ENCODE measurements at regions not wholly inside any gene's neighbourhood (a gene's known extent, or its start where the extent isn't known, plus 50 kb on each side); places are given as distances from the start of the nearest gene placed in this dataset.

DNA sequence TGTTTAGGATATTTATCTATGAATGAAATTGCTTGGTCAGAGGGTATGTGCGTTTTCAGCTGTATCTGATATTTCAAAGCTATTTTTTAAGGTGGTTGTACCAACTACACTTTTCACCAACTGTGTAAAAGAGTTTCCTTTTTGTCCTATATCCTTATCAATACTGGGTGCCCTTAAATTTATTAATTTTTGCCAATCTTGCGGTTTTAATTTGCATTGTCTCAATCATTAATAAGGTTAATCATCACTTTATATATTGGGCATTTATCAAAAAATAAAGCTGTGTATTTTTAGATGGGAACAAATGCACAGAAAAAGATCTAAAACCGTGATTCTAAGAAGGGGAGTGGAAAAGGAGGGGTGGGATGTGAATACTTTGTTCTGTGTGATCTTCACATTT lies 66.7 kb upstream of the SALL4 start:
- Histone ChIP-seq H3K9me1 (ENCODE audit: control insufficient read depth, extremely low read depth, insufficient read depth, low read length) (no peaks in the 10 kb centered on the region), H4K20me1 (ENCODE audit: control insufficient read depth, extremely low read depth, insufficient read depth, low read length) (no peaks in the 10 kb centered on the region), H3K4me3 (ENCODE audit: control insufficient read depth in 2 of 3, extremely low read depth in 1 of 3, insufficient read depth in 2 of 3, low read depth in 1 of 3, low read length in 3 of 3) (no peak overlapping the region), H3K4me1 (ENCODE audit: control insufficient read depth, extremely low read depth, insufficient read depth, low read length) (no peaks in the 10 kb centered on the region), H3K9ac (ENCODE audit: control insufficient read depth, extremely low read depth, insufficient read depth, low read length) (no peak overlapping the region), H3K9me3 (ENCODE audit: control insufficient read depth, low read depth, low read length) (no peaks in the 10 kb centered on the region), H3K36me3 (ENCODE audit: control insufficient read depth in 2 of 2, extremely low read depth in 1 of 2, insufficient read depth in 2 of 2, low read length in 2 of 2) (no peaks in the 10 kb centered on the region), H3K79me2 (ENCODE audit: control insufficient read depth, insufficient read depth, low read length) (no peaks in the 10 kb centered on the region), H3K27me3 (ENCODE audit: control insufficient read depth, extremely low read depth, insufficient read depth, low read length) (peaks cover 6% of the 10 kb centered on the region), H2AFZ (ENCODE audit: control insufficient read depth, low read length) (no peak overlapping the region), H3K27ac (ENCODE audit: control insufficient read depth, insufficient read depth, low read length) (no peak overlapping the region), H3K4me2 (ENCODE audit: control insufficient read depth, extremely low read depth, insufficient read depth, low read depth, low read length) (no peak overlapping the region)
- DNase-seq (ENCODE audit: low read depth, low spot score) (no peak), FAIRE-seq (no peak)
- dilution Hi-C loops (cut with MboI; ENCODE audit: extremely low pct_ligation_motif_present, low sequenced_read_pairs): no loop called here
- TF ChIP-seq, protein P1, sequence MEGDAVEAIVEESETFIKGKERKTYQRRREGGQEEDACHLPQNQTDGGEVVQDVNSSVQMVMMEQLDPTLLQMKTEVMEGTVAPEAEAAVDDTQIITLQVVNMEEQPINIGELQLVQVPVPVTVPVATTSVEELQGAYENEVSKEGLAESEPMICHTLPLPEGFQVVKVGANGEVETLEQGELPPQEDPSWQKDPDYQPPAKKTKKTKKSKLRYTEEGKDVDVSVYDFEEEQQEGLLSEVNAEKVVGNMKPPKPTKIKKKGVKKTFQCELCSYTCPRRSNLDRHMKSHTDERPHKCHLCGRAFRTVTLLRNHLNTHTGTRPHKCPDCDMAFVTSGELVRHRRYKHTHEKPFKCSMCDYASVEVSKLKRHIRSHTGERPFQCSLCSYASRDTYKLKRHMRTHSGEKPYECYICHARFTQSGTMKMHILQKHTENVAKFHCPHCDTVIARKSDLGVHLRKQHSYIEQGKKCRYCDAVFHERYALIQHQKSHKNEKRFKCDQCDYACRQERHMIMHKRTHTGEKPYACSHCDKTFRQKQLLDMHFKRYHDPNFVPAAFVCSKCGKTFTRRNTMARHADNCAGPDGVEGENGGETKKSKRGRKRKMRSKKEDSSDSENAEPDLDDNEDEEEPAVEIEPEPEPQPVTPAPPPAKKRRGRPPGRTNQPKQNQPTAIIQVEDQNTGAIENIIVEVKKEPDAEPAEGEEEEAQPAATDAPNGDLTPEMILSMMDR (optimal IDR thresholded peaks at IDR 0.05 in 1 of 3, IDR thresholded peaks at IDR 0.05 in 1 of 3, conservative IDR thresholded peaks at IDR 0.05 in 1 of 3; ENCODE audit: extremely low read depth in 1 of 3, insufficient read depth in 2 of 3, low read length in 3 of 3): no peak
- TF ChIP-seq EZH2 (IDR thresholded peaks at IDR 0.05; ENCODE audit: low read length): no peak

DNA sequence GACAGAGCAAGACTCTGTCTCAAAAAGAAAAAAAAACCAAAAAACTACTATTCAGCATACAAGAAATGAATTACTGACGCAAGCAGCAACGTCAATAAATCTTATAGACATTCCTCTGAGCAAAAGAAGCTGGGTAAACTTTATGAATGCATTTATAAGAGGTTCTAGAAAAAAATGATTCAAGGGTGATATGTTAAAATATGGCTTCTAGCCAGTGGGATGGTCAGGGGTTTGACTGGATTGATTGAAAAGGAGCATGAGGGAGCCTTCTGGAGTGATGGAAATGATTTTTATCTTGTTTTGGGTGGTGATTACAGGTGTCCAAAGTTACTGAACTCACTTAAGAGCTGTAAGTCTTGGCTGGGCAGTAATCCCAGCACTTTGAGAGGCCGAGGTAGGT lies 64.9 kb upstream of the SALL4 start:
- no peaks in the 10 kb centered on the region for H4K20me1 ChIP-seq (ENCODE audit: control insufficient read depth, extremely low read depth, insufficient read depth, low read length)
- no peaks in the 10 kb centered on the region for H3K36me3 ChIP-seq (ENCODE audit: control insufficient read depth in 2 of 2, extremely low read depth in 1 of 2, insufficient read depth in 2 of 2, low read length in 2 of 2)
- H3K79me2 ChIP-seq (ENCODE audit: control insufficient read depth, insufficient read depth, low read length): no peaks in the 10 kb centered on the region
- no peak overlapping the region for H3K9ac ChIP-seq (ENCODE audit: control insufficient read depth, extremely low read depth, insufficient read depth, low read length)
- no peaks in the 10 kb centered on the region for H3K9me3 ChIP-seq (ENCODE audit: control insufficient read depth, low read depth, low read length)
- peaks cover 6% of the 10 kb centered on the region for H3K27me3 ChIP-seq (ENCODE audit: control insufficient read depth, extremely low read depth, insufficient read depth, low read length)
- FAIRE-seq (no peak), DNase-seq (ENCODE audit: low read depth, low spot score) (no peak)
- H3K9me1 ChIP-seq (ENCODE audit: control insufficient read depth, extremely low read depth, insufficient read depth, low read length): no peaks in the 10 kb centered on the region
- dilution Hi-C loops (cut with MboI; ENCODE audit: extremely low pct_ligation_motif_present, low sequenced_read_pairs): no loop called here
- H3K4me1 ChIP-seq (ENCODE audit: control insufficient read depth, extremely low read depth, insufficient read depth, low read length): no peaks in the 10 kb centered on the region
- TF ChIP-seq, protein P1 (optimal IDR thresholded peaks at IDR 0.05 in 1 of 3, IDR thresholded peaks at IDR 0.05 in 1 of 3, conservative IDR thresholded peaks at IDR 0.05 in 1 of 3; ENCODE audit: extremely low read depth in 1 of 3, insufficient read depth in 2 of 3, low read length in 3 of 3): no peak
- TF ChIP-seq EZH2 (IDR thresholded peaks at IDR 0.05; ENCODE audit: low read length): no peak
- no peak overlapping the region for H3K4me2 ChIP-seq (ENCODE audit: control insufficient read depth, extremely low read depth, insufficient read depth, low read depth, low read length)
- H3K4me3 ChIP-seq (ENCODE audit: control insufficient read depth in 2 of 3, extremely low read depth in 1 of 3, insufficient read depth in 2 of 3, low read depth in 1 of 3, low read length in 3 of 3): no peak overlapping the region
- H2AFZ ChIP-seq (ENCODE audit: control insufficient read depth, low read length): no peak overlapping the region
- H3K27ac ChIP-seq (ENCODE audit: control insufficient read depth, insufficient read depth, low read length): no peak overlapping the region
